A673 (cell line): ENCODE measurements at regions not wholly inside any gene's neighbourhood (a gene's known extent, or its start where the extent isn't known, plus 50 kb on each side); places are given as distances from the start of the nearest gene placed in this dataset.

Experiments used
- CTCF ChIP-seq: fragments of 300-800, 200-600 bp; sonication (generic); conservative IDR thresholded peaks from 2 replicates; pipeline ENCODE4 v1.5.1; 2017; ENCODE audit warnings: low read depth, mild to moderate bottlenecking, antibody characterized with exemption, low read length, moderate library complexity, mixed read lengths
- EZH2 ChIP-seq: fragments of 200-600 bp; sonication (generic); IDR thresholded peaks from 2 replicates; pipeline ENCODE4 v1.6.1; 2017; ENCODE audit warnings: borderline replicate concordance, low read depth, mild to moderate bottlenecking, mixed read lengths, antibody characterized with exemption, low read length; ENCODE audit not compliant: poor library complexity, severe bottlenecking

GRCh38 chrX:22690116-22690515 is 309.6 kb upstream of the DDX53 start:
- no peak for TF ChIP-seq CTCF
- TF ChIP-seq EZH2 = no peak
